ENCODE measurements at regions not wholly inside any gene's neighbourhood (a gene's known extent, or its start where the extent isn't known, plus 50 kb on each side); places are given as distances from the start of the nearest gene placed in this dataset.

GRCh38 chr4:33890841-33891240 is 2353.5 kb downstream of the ARAP2 start:
- H3K4me3 ChIP-seq: no peak overlapping the region
- H3K9me3 ChIP-seq: no peaks in the 10 kb centered on the region
- TF ChIP-seq, protein P1, sequence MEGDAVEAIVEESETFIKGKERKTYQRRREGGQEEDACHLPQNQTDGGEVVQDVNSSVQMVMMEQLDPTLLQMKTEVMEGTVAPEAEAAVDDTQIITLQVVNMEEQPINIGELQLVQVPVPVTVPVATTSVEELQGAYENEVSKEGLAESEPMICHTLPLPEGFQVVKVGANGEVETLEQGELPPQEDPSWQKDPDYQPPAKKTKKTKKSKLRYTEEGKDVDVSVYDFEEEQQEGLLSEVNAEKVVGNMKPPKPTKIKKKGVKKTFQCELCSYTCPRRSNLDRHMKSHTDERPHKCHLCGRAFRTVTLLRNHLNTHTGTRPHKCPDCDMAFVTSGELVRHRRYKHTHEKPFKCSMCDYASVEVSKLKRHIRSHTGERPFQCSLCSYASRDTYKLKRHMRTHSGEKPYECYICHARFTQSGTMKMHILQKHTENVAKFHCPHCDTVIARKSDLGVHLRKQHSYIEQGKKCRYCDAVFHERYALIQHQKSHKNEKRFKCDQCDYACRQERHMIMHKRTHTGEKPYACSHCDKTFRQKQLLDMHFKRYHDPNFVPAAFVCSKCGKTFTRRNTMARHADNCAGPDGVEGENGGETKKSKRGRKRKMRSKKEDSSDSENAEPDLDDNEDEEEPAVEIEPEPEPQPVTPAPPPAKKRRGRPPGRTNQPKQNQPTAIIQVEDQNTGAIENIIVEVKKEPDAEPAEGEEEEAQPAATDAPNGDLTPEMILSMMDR (IDR thresholded peaks at IDR 0.05): no peak
- no peaks in the 10 kb centered on the region for H3K27me3 ChIP-seq
- no peaks in the 10 kb centered on the region for H3K36me3 ChIP-seq
- intact Hi-C loops (cut with DNase I; ENCODE audit: low total_unique reads): no loop called here
- no peak overlapping the region for H3K27ac ChIP-seq
- DNase-seq (ENCODE audit: low spot score in 2 of 2): no peak
- no peaks in the 10 kb centered on the region for H3K4me1 ChIP-seq

GRCh38 chr4:33911959-33912358 is 2332.4 kb downstream of the ARAP2 start:
- no peaks in the 10 kb centered on the region for H3K36me3 ChIP-seq
- H3K4me3 ChIP-seq: no peak overlapping the region
- no peak overlapping the region for H3K27ac ChIP-seq
- intact Hi-C loops (cut with DNase I; ENCODE audit: low total_unique reads): no loop called here
- H3K4me1 ChIP-seq: no peaks in the 10 kb centered on the region
- H3K9me3 ChIP-seq: no peaks in the 10 kb centered on the region
- no peaks in the 10 kb centered on the region for H3K27me3 ChIP-seq
- DNase-seq (ENCODE audit: low spot score in 2 of 2): no peak
- TF ChIP-seq, protein P1 (IDR thresholded peaks at IDR 0.05): no peak
- no peak for TF ChIP-seq POLR2A (IDR thresholded peaks at IDR 0.05)
- TF ChIP-seq POLR2AphosphoS5 (IDR thresholded peaks at IDR 0.05): no peak

DNA sequence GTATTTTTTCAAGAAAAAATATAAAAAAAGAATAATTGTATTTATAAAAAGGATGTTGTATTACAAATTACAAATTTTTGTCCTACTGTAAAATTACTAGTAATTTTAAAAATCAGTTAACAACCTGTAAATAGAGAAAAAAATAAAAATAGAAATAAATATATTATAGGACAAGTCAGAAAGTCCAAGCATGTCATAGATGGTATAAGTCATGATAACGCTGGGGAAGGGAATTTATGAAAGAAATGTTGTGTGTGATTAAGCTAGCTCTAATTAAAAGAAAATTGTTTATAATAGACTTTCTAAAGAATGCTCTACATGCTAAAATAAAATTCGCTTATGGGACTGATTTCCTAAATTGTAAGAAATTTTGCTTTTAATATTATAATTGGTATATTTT is 2329.9 kb downstream of the ARAP2 start:
- no peaks in the 10 kb centered on the region for H3K36me3 ChIP-seq
- DNase-seq (ENCODE audit: low spot score in 2 of 2): no peak
- TF ChIP-seq POLR2A (IDR thresholded peaks at IDR 0.05): no peak
- TF ChIP-seq, protein P1 (IDR thresholded peaks at IDR 0.05): no peak
- no peak for TF ChIP-seq POLR2AphosphoS5 (IDR thresholded peaks at IDR 0.05)
- H3K4me1 ChIP-seq: no peaks in the 10 kb centered on the region
- H3K4me3 ChIP-seq: no peak overlapping the region
- intact Hi-C loops (cut with DNase I; ENCODE audit: low total_unique reads): no loop called here
- H3K9me3 ChIP-seq: no peaks in the 10 kb centered on the region
- H3K27me3 ChIP-seq: no peaks in the 10 kb centered on the region
- H3K27ac ChIP-seq: no peak overlapping the region

DNA sequence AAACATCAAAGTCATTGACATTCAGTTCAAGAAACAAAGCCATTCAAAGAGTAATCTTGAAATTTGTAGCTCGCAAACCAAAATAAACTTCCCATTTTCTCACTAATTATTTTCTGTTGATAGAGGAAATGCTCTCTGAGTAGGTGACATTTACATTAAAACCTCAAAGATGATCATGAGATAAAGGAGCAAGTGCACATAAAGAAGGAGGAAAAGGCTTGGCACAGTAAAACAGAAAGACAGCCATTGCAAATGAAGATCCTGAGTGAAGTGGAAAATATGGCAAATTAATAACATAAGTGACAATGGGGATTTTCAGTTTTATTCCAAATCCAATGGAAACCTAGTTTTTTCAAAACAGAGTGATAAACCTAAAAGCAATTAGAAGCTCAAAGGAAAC is 2320.8 kb downstream of the ARAP2 start:
- DNase-seq (ENCODE audit: low spot score in 2 of 2): no peak
- no peaks in the 10 kb centered on the region for H3K36me3 ChIP-seq
- H3K4me3 ChIP-seq: no peak overlapping the region
- H3K4me1 ChIP-seq: no peaks in the 10 kb centered on the region
- H3K9me3 ChIP-seq: no peaks in the 10 kb centered on the region
- intact Hi-C loops (cut with DNase I; ENCODE audit: low total_unique reads): no loop called here
- TF ChIP-seq POLR2A (IDR thresholded peaks at IDR 0.05) (no peak), POLR2AphosphoS5 (IDR thresholded peaks at IDR 0.05) (no peak)
- TF ChIP-seq, protein P1 (IDR thresholded peaks at IDR 0.05): no peak
- H3K27ac ChIP-seq: no peak overlapping the region
- no peaks in the 10 kb centered on the region for H3K27me3 ChIP-seq

- intact Hi-C loops (cut with DNase I; ENCODE audit: low total_unique reads): no loop called here
- Histone ChIP-seq H3K27ac (no peak overlapping the region), H3K27me3 (no peaks in the 10 kb centered on the region), H3K4me1 (no peaks in the 10 kb centered on the region), H3K4me3 (no peak overlapping the region), H3K9me3 (no peaks in the 10 kb centered on the region), H3K36me3 (no peaks in the 10 kb centered on the region)
- TF ChIP-seq POLR2A (IDR thresholded peaks at IDR 0.05) (no peak), POLR2AphosphoS5 (IDR thresholded peaks at IDR 0.05) (no peak)
- TF ChIP-seq, protein P1 (IDR thresholded peaks at IDR 0.05): no peak
- DNase-seq (ENCODE audit: low spot score in 2 of 2): no peak
These were observed 2320.1 kb downstream of the ARAP2 start for GRCh38 chr4:33924239-33924638.
